Activated CD8-positive, alpha-beta memory T cell treated with anti-CD3 and anti-CD28 coated beads for 36 hours (primary cell): ENCODE measurements at regions not wholly inside any gene's neighbourhood (a gene's known extent, or its start where the extent isn't known, plus 50 kb on each side); places are given as distances from the start of the nearest gene placed in this dataset.

Experiments used
- CTCF ChIA-PET: fragments of 350-600 bp; sonication (Branson Sonifier 250); formaldehyde crosslinking; loops from one replicate; lab custom pipeline; 2021; ENCODE audit warnings: antibody characterized with exemption; lab: Charles Lee
- POLR2A ChIA-PET: fragments of 350-600 bp; sonication (Branson Sonifier 250); formaldehyde crosslinking; loops from one replicate; lab custom pipeline; 2021; ENCODE audit warnings: antibody characterized with exemption; lab: Charles Lee

DNA sequence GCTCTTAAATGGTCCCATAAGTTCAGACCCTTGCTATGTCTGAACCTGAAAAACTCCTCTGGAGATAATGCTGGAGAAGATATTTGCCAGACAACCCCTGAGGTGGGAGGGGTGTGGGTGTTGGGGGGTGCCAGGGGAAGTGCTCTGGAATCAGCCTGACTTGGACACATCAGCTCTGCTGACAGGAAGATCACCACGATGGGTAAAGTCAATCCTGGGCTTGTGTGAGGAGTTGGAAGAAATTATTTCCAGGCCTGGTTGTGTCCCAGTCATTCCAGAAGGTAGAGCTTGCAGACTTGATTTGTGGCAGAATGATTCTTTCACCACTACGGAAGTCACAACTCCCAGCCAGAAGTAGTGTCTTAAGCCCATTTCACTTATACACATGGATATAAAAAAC is 60.3 kb upstream of the UNC5B start:
- CTCF ChIA-PET: no interaction called here
- POLR2A ChIA-PET: no interaction called here

DNA sequence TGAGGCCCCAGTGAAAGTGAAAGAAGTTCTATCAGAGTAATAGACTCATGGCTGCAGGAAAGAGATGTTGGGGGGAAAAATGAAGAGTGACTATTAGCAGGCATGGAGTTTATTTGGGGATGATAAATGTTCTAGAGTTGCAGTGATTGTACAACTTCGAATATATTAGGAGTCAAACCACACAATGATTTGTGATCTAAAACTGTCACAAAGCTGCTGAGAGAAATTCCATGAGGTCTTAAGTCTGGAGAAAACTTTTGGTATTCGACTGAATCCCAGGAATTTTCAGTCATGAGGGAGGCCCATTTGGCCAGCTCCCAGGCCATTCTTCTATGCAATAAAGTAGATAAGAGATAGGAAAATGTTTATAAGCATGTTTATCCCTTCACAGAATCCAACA is 55.9 kb upstream of the UNC5B start:
- POLR2A ChIA-PET: no interaction called here
- CTCF ChIA-PET: no interaction called here

DNA sequence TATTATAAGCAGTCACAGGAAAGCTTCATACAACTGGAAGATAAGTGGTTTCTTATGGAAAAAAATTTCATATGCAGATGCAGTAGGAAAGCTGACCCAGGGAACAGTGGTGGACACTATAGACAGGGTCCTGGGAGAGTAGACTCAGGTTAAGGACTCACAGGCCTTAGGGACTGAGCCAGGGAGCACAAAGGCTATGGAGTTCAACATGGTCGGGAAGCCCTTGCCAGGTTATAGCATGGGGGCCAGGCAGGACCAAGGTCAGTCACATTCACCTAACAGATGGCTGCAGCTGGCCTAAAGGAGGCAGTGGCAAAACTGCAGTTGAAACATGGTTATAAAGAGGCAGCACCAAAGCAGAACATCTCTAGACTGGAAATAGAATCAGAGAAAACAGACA is 54.9 kb upstream of the UNC5B start:
- POLR2A ChIA-PET: no interaction called here
- CTCF ChIA-PET: no interaction called here

DNA sequence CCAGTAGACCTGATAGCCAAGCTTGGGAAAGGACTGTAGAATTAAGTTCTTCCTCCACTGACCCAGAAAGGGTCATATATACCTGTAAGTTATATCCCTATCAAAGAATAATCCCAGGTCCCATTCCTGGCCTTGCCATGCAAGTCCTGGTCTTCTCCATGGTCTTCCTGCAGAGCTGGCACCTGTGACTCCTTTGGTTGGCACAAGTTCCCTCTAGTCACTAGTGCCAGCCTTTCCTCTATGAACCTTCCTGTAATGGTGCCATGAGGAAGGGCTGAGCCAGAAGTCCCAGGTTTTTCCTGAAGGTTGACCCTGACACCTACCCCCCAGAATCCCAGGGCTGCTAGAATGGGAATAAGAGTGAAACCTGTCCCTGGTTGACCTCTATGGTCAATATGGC is 54.1 kb upstream of the UNC5B start:
- POLR2A ChIA-PET: no interaction called here
- CTCF ChIA-PET: no interaction called here

DNA sequence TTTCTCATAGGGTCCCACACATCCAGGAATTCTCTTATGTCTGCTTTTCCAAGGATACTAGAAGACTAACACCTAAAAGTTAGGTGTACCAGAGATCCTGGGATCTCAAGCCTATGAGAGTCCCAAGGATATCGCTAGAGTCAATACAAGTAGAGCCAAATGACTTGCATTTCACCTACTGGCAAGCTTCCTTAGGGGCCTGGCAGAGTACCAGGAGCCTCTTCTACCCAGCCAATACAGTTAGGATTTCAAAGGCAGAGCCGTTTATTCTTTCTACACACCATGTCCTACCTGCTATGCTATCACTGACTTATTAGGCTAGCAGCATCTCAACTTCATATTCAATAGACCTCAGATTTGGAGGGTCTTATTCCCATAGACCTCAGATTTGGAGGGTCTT is 53.5 kb upstream of the UNC5B start:
- ChIA-PET CTCF (no interaction called here), POLR2A (no interaction called here)

DNA sequence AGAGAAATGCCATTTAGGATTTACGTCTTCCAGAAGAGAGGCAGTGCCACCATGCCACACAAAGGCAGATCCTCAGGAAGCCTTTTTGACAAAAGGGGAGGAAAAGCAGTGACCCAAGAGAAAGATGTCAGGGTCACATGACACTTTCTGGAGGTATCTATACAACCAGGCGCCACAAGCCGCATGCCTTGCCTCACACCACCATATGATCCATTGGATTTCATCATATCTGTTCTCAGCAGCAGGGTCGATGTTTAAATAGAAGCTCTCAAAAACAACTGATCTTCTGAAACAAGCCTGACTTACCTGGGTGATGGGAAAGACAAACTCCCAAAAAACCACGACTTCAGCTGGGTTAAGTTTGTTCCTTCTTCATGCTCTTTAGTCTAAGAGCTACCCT is 52.5 kb upstream of the UNC5B start:
- ChIA-PET CTCF (no interaction called here), POLR2A (no interaction called here)

DNA sequence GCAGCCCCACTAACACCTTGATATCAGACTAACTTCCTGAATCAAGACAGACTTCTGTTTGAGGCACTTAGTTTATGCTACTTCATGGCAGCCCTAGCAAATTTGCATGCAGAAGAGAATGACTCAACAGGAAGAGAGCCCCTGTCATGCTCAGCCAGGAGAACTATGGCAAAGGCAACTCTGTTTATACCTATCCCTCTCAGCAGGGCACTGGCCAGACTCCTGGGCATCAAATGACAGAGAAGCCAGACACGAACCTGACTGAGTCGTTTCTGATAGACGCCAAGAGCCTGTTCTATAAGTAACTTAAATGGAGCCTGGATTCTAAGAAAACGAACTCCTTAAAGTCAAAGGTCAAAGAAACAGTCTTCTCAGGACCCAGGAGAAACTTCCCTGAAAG is 50.9 kb upstream of the UNC5B start:
- CTCF ChIA-PET: no interaction called here
- POLR2A ChIA-PET: no interaction called here
